ENCODE measurements at regions not wholly inside any gene's neighbourhood (a gene's known extent, or its start where the extent isn't known, plus 50 kb on each side); places are given as distances from the start of the nearest gene placed in this dataset.

DNA sequence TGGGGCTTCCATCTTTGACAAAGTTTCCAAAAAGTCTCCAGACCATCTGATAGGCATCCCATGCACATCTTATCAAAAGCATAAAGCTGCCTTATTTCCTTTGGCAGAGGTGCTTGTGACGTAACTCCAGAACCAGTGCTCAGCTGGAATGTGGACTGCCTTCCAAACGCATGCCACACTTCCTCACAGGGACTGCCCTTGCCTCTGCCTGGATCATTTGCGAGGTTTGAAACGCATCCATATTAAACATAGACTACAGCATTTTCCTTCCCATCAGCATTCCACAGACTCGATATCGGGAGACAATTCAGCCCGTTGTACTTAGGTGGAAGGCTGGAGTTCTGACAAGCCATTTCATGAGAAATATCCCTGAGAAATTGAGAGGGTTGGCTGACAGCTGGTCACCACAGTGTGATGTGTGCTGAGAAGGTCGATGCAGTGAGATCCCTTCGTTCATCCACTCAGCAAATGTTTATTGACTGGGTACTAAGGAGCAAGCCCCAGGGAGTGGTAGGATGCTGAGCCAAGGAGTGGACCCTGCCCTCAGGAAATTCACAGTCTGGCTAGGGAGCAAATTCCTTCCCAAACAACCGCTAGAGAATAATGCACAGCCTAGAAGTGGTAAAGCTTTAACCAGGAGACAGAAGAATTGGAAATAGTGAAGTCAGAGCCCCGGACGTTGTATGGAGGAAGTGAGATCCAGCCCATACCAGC is 376.0 kb downstream of the BCOR start:
- TF ChIP-seq, protein P1, sequence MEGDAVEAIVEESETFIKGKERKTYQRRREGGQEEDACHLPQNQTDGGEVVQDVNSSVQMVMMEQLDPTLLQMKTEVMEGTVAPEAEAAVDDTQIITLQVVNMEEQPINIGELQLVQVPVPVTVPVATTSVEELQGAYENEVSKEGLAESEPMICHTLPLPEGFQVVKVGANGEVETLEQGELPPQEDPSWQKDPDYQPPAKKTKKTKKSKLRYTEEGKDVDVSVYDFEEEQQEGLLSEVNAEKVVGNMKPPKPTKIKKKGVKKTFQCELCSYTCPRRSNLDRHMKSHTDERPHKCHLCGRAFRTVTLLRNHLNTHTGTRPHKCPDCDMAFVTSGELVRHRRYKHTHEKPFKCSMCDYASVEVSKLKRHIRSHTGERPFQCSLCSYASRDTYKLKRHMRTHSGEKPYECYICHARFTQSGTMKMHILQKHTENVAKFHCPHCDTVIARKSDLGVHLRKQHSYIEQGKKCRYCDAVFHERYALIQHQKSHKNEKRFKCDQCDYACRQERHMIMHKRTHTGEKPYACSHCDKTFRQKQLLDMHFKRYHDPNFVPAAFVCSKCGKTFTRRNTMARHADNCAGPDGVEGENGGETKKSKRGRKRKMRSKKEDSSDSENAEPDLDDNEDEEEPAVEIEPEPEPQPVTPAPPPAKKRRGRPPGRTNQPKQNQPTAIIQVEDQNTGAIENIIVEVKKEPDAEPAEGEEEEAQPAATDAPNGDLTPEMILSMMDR (IDR thresholded peaks at IDR 0.05) = no peak
- TF ChIP-seq POLR2A (IDR thresholded peaks at IDR 0.05) = no peak
